ENCODE measurements at regions not wholly inside any gene's neighbourhood (a gene's known extent, or its start where the extent isn't known, plus 50 kb on each side); places are given as distances from the start of the nearest gene placed in this dataset.

GRCh38 chr3:40843208-40843624, 318.5 kb downstream of the ZNF621 start:
- TF ChIP-seq, protein P1, sequence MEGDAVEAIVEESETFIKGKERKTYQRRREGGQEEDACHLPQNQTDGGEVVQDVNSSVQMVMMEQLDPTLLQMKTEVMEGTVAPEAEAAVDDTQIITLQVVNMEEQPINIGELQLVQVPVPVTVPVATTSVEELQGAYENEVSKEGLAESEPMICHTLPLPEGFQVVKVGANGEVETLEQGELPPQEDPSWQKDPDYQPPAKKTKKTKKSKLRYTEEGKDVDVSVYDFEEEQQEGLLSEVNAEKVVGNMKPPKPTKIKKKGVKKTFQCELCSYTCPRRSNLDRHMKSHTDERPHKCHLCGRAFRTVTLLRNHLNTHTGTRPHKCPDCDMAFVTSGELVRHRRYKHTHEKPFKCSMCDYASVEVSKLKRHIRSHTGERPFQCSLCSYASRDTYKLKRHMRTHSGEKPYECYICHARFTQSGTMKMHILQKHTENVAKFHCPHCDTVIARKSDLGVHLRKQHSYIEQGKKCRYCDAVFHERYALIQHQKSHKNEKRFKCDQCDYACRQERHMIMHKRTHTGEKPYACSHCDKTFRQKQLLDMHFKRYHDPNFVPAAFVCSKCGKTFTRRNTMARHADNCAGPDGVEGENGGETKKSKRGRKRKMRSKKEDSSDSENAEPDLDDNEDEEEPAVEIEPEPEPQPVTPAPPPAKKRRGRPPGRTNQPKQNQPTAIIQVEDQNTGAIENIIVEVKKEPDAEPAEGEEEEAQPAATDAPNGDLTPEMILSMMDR (IDR thresholded peaks at IDR 0.05): no peak
- TF ChIP-seq EP300 (IDR thresholded peaks at IDR 0.05): no peak
